Mesendoderm (in vitro differentiated cells): ENCODE measurements at regions not wholly inside any gene's neighbourhood (a gene's known extent, or its start where the extent isn't known, plus 50 kb on each side); places are given as distances from the start of the nearest gene placed in this dataset.
"Not testable (repeated sequence)": the region's sequence is repeated elsewhere in the genome, so short reads cannot be mapped to it uniquely, and the experiment has no call there.

Experiments
- DNase-seq: peaks from one replicate; pipeline ENCODE4 v3.0.0; 2013
- H2AK5ac ChIP-seq: 2 replicates; pipeline ENCODE4 v1.6.1; 2013; ENCODE audit warnings: low read length, inconsistent platforms
- H2BK120ac ChIP-seq: 2 replicates; pipeline ENCODE4 v1.6.1; 2013; ENCODE audit warnings: low read depth, mild to moderate bottlenecking, low read length, moderate library complexity, mixed read lengths
- H2BK15ac ChIP-seq: replicated peaks from 2 replicates; pipeline ENCODE4 v1.6.1; 2013; ENCODE audit warnings: low read depth, mild to moderate bottlenecking, moderate library complexity
- H2BK5ac ChIP-seq: 2 replicates; pipeline ENCODE4 v1.6.1; 2013; ENCODE audit warnings: low read length, inconsistent platforms
- H3K18ac ChIP-seq: 2 replicates; pipeline ENCODE4 v1.6.1; 2013; ENCODE audit warnings: mild to moderate bottlenecking, low read length, mixed read lengths
- H3K23ac ChIP-seq: one replicate; pipeline ENCODE4 v1.6.1; 2013; ENCODE audit warnings: low read length
- H3K27ac ChIP-seq: 2 replicates; pipeline ENCODE4 v1.5.1; 2013; ENCODE audit warnings: low read depth, mild to moderate bottlenecking, inconsistent platforms, low read length, moderate library complexity
- H3K27me3 ChIP-seq: 2 replicates; pipeline ENCODE4 v1.6.1; 2013; ENCODE audit warnings: low read length, control low read depth, mild to moderate bottlenecking, inconsistent platforms; ENCODE audit not compliant: insufficient read depth, poor library complexity
- H3K36me3 ChIP-seq: 2 replicates; pipeline ENCODE4 v1.6.1; 2013; ENCODE audit warnings: low read length, inconsistent platforms; ENCODE audit not compliant: control insufficient read depth, insufficient read depth
- H3K4ac ChIP-seq: one replicate; pipeline ENCODE4 v1.6.1; 2013; ENCODE audit warnings: low read depth, mild to moderate bottlenecking, low read length, moderate library complexity
- H3K4me1 ChIP-seq: 2 replicates; pipeline ENCODE4 v1.6.1; 2013; ENCODE audit warnings: low read depth, low read length, inconsistent platforms; ENCODE audit not compliant: control insufficient read depth
- H3K4me2 ChIP-seq: 2 replicates; pipeline ENCODE4 v1.6.1; 2013; ENCODE audit warnings: low read length
- H3K4me3 ChIP-seq: 2 replicates; pipeline ENCODE4 v1.5.1; 2013; ENCODE audit warnings: mild to moderate bottlenecking, low read length
- H3K56ac ChIP-seq: one replicate; pipeline ENCODE4 v1.6.1; 2013; ENCODE audit warnings: low read length
- H3K79me1 ChIP-seq: 2 replicates; pipeline ENCODE4 v1.6.1; 2013; ENCODE audit warnings: low read length, inconsistent platforms
- H3K79me2 ChIP-seq: 2 replicates; pipeline ENCODE4 v1.6.1; 2013; ENCODE audit warnings: mild to moderate bottlenecking, low read length; ENCODE audit not compliant: control insufficient read depth, insufficient read depth
- H3K9ac ChIP-seq: 2 replicates; pipeline ENCODE4 v1.6.1; 2013; ENCODE audit warnings: low read length, inconsistent platforms
- H4K5ac ChIP-seq: one replicate; pipeline ENCODE4 v1.6.1; 2013; ENCODE audit warnings: low read length
- H4K8ac ChIP-seq: one replicate; pipeline ENCODE4 v1.6.1; 2013; ENCODE audit warnings: low read depth, mild to moderate bottlenecking, control low read depth, low read length, moderate library complexity
- WGBS: extraction: QIAGEN DNeasy Blood & Tissue Kit; methylation state at CpG from one replicate; pipeline ENCODE4 v1.1.7; 2013; ENCODE audit warnings: low lambda C conversion rate, missing lambda C conversion rate; ENCODE audit not compliant: insufficient coverage; ENCODE audit errors: extremely low coverage; 5-methylcytosine and 5-hydroxymethylcytosine counted together

DNA sequence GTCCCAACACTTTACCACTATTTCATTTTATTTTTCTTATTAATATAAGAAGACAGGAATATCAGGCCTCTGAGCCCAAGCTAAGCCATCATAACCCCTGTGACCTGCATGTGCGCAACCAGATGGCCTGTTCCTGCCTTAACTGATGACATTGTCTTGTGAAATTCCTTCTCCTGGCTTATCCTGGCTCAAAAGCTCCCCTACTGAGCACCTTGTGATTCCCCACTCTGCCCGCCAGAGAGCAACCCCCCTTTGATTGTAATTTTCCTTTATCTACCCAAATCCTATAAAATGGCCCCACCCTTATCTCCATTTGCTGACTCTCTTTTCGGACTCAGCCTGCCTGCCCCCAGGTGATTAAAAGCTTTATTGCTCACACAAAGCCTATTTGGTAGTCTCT lies 382.8 kb upstream of the HS3ST1 start:
- H3K4me1 ChIP-seq, H3K79me1 ChIP-seq, H4K5ac ChIP-seq, H3K27me3 ChIP-seq, H2BK15ac ChIP-seq, H3K4me2 ChIP-seq, H3K56ac ChIP-seq, H3K9ac ChIP-seq, H3K23ac ChIP-seq, H2BK120ac ChIP-seq, H2BK5ac ChIP-seq, H4K8ac ChIP-seq, H3K4ac ChIP-seq, H2AK5ac ChIP-seq, H3K18ac ChIP-seq, H3K4me3 ChIP-seq, H3K27ac ChIP-seq, H3K36me3 ChIP-seq, H3K79me2 ChIP-seq: not testable (repeated sequence)
- no CpG with 5 or more reads among the region's 3 CpGs for WGBS
- DNase-seq = peak; percentile 87

DNA sequence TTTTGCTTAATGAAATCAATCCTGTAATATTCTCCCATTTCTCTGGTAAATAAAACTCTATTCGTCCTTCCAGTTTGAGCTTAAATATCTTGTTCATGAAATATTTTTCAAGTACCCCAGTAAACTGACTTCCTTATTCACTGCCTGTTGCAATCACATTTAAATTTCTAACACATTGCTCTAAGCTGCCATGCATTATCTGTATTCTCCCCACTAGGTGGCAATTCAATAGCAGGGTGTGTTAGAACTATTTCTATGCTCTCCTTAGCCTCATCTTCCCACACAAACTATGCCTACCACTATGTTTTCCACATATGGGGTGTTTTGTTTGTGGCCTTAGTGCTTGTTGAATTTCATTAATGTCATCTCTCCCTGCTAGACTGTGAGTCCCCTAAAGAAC lies 377.1 kb upstream of the HS3ST1 start:
- no peak overlapping the region for H3K56ac ChIP-seq
- H3K27ac ChIP-seq = peak overlapping the region; percentile 69
- no peak overlapping the region for H3K4me2 ChIP-seq
- H3K79me1 ChIP-seq = no peaks in the 10 kb centered on the region
- H3K18ac ChIP-seq = peak overlapping the region; percentile 60
- no CpG with 5 or more reads among the region's 1 CpG for WGBS
- no peaks in the 10 kb centered on the region for H3K36me3 ChIP-seq
- H4K8ac ChIP-seq = no peak overlapping the region
- H2BK5ac ChIP-seq = peak overlapping the region; percentile 21
- H3K79me2 ChIP-seq = no peaks in the 10 kb centered on the region
- H3K27me3 ChIP-seq = no peaks in the 10 kb centered on the region
- DNase-seq = peak; percentile 74
- no peak overlapping the region for H2BK120ac ChIP-seq
- no peak overlapping the region for H3K4ac ChIP-seq
- no peak overlapping the region for H2BK15ac ChIP-seq
- H3K23ac ChIP-seq = no peak overlapping the region
- no peak overlapping the region for H3K9ac ChIP-seq
- peak overlapping the region; percentile 6 for H2AK5ac ChIP-seq
- no peak overlapping the region for H3K4me3 ChIP-seq
- H3K4me1 ChIP-seq = no peaks in the 10 kb centered on the region
- no peak overlapping the region for H4K5ac ChIP-seq

DNA sequence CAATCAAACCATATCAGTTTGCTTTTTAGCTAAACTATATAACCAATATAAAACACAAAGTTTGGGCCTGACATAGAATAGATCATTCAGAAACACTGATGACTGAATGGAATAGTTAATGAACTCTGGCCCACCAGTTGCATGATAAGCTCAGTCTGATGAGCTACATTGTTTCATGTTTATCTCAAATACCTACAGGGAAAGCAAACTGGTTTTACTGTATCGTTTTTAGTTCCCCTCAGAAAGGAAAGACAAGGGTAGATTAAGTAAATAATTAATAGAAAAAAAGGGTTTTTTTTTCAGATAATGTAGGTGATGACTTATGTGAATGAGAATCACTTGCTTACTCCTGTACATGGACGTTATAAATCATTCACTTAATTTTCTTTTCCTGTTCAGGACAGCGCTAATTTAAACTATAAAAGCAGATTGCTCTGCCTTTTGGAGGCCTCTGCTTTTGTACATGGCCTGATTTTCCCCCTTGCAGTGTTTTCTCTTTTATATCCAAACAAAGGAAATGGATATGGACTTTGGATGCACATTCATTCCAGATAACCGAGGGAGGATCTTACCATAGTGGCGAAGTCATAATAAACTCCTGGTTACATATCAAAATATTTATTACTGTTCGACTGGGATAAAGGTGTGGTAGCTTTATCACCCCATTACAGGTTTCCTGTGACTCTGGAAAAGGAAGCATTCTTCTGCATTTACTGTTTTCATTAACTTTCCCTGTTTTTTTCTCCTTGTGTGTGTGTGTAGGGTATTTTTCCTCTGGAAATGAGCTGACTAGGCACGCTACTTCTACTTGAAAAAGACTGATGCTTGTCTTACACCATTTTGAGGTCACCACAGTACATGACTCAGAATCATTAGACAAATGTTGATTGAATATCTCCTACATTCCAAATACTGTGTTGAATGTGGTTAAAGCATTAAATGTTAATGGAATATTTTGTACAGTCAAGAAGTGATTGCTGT lies 373.1 kb upstream of the HS3ST1 start:
- H3K79me2 ChIP-seq = no peaks in the 10 kb centered on the region
- no peak overlapping the region for H4K8ac ChIP-seq
- no peak overlapping the region for H2BK5ac ChIP-seq
- WGBS = no CpG with 5 or more reads among the region's 7 CpGs
- H4K5ac ChIP-seq = peak overlapping the region; percentile 62
- H3K4me2 ChIP-seq = no peak overlapping the region
- H3K79me1 ChIP-seq = no peaks in the 10 kb centered on the region
- no peaks in the 10 kb centered on the region for H3K27me3 ChIP-seq
- no peak overlapping the region for H3K9ac ChIP-seq
- no peaks in the 10 kb centered on the region for H3K36me3 ChIP-seq
- no peak overlapping the region for H3K23ac ChIP-seq
- H3K4me1 ChIP-seq = no peaks in the 10 kb centered on the region
- no peak for DNase-seq
- H2BK120ac ChIP-seq = peak overlapping the region; percentile 21
- no peak overlapping the region for H3K4me3 ChIP-seq
- no peak overlapping the region for H3K18ac ChIP-seq
- no peak overlapping the region for H3K27ac ChIP-seq
- no peak overlapping the region for H2AK5ac ChIP-seq
- no peak overlapping the region for H3K56ac ChIP-seq
- no peak overlapping the region for H3K4ac ChIP-seq
- H2BK15ac ChIP-seq = no peak overlapping the region

DNA sequence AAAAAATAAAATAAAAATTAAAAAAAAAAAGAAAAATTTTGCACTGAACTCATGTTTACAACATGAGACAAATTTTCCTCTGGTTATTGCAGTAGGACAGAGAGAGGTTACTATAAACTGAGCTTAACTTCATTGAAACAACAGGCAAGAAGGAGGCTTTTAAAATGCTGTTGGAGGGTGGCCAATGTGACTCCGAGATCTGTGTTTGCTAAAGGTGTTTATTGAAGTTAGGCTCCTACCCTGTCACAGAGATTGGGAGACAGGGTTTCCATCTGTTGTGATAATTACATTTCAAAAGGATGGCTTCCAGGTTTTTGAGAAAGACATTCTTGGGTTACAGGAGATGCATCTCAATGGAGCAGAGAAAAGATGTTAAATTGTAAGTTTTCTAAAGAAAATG lies 370.5 kb upstream of the HS3ST1 start:
- no peaks in the 10 kb centered on the region for H3K79me1 ChIP-seq
- no peak for DNase-seq
- no peaks in the 10 kb centered on the region for H3K4me1 ChIP-seq
- no peak overlapping the region for H2BK120ac ChIP-seq
- H3K79me2 ChIP-seq = no peaks in the 10 kb centered on the region
- H3K36me3 ChIP-seq = no peaks in the 10 kb centered on the region
- no peak overlapping the region for H3K27ac ChIP-seq
- H3K23ac ChIP-seq = no peak overlapping the region
- H3K4me3 ChIP-seq = no peak overlapping the region
- H3K4ac ChIP-seq = no peak overlapping the region
- WGBS = no CpG with 5 or more reads among the region's 1 CpG
- no peak overlapping the region for H4K8ac ChIP-seq
- H2BK5ac ChIP-seq = no peak overlapping the region
- no peaks in the 10 kb centered on the region for H3K27me3 ChIP-seq
- H3K56ac ChIP-seq = no peak overlapping the region
- H4K5ac ChIP-seq = no peak overlapping the region
- H3K9ac ChIP-seq = no peak overlapping the region
- no peak overlapping the region for H2AK5ac ChIP-seq
- H3K4me2 ChIP-seq = no peak overlapping the region
- H3K18ac ChIP-seq = no peak overlapping the region
- no peak overlapping the region for H2BK15ac ChIP-seq

DNA sequence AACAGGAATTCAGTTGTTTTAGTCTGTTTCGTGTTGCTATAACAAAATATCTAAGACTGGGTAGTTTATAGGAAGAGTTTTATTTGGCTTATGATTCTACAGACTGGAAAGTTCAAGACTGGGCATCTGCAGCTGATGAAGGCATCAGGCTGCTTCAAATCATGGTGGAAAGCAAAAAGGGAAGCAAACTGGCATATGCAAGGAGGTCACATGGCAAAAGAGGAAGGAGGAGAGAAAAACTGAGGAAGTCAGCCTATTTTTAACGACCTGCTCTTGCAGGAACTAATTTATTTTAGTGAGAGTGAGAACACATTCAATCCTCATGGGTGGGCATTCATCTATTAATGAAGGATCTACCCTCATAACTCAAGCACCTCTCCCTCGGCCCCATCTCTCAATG lies 363.1 kb upstream of the HS3ST1 start:
- Histone ChIP-seq H3K79me2 (no peaks in the 10 kb centered on the region), H3K27me3 (no peaks in the 10 kb centered on the region), H3K27ac (no peak overlapping the region), H2AK5ac (no peak overlapping the region), H2BK15ac (no peak overlapping the region), H3K36me3 (no peaks in the 10 kb centered on the region), H2BK5ac (no peak overlapping the region), H3K4ac (no peak overlapping the region), H3K56ac (no peak overlapping the region), H3K9ac (no peak overlapping the region), H3K4me1 (no peaks in the 10 kb centered on the region), H3K4me2 (no peak overlapping the region), H4K5ac (no peak overlapping the region), H3K4me3 (no peak overlapping the region), H4K8ac (no peak overlapping the region), H2BK120ac (no peak overlapping the region), H3K79me1 (no peaks in the 10 kb centered on the region), H3K23ac (no peak overlapping the region), H3K18ac (no peak overlapping the region)
- WGBS = no CpG with 5 or more reads among the region's 3 CpGs
- DNase-seq = no peak
